ENCODE measurements at regions not wholly inside any gene's neighbourhood (a gene's known extent, or its start where the extent isn't known, plus 50 kb on each side); places are given as distances from the start of the nearest gene placed in this dataset.

GRCh38 chr6:169869301-169869700 lies 117.9 kb downstream of the ERMARD start:
- DNase-seq: no peak

- peak; percentile 50 to 62 for DNase-seq
Observed at GRCh38 chr6:169868458-169868857, 117.0 kb downstream of the ERMARD start.

GRCh38 chr6:169867751-169868191 lies 116.3 kb downstream of the ERMARD start:
- no peak for DNase-seq

- DNase-seq: no peak
Observed at GRCh38 chr6:169866668-169867521, 115.5 kb downstream of the ERMARD start.

DNA sequence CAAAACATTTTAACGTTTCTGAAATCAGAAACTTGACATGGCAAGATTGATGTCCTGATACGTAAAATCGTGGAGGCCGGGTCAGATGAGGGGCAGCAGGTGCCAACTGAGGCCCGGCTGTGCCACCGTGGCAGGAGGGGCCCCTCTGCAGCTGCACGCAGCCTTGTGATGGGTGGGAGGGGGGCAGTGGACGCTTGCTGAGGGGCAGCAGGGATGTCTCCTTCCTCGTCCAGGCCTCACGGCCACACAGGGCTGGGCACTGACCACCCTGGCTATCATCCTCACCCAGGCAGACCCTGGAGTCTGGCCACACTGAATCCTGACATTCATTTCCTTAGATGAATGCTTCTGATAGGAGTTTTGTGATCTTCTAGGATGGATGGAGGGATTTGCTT lies 114.7 kb downstream of the ERMARD start:
- no peak for DNase-seq

DNA sequence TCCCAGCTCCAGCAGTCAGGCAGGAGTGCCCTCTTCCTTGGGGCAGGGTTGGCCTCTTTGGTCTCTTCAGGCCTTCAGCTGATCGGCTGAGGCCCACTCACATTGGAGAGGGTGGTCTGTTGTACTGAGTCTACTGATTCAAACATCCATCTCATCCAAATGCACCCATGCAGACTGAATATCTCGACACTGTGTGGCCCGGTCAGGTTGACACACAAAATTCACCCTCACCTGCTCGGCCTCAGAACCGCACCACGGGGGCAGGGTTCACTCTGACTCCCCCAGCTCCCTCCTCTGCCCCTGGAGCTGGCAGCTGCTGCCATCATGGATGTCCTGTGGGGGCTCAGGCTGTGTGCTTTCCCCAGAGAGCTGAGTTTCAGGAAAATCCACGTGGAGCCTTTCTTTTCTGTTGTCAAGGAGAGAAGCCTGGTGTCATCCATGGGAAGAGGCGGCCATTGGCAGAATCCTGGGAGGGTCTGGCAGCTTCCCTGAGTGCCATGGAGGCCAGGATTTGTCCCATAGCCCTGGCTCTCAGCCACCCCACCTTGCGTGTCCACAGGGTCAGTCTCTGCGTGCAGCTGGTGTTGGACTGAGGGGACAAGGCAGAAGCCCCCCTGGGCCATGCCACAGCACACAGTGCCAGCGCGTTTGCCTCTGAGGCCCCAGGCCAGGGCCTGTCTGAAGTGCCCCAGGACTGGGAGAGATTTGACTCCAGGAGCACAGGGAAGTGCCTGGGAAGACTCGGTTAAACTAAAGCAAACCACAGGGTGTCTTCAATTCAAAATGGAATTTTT lies 114.1 kb downstream of the ERMARD start:
- DNase-seq: no peak

DNA sequence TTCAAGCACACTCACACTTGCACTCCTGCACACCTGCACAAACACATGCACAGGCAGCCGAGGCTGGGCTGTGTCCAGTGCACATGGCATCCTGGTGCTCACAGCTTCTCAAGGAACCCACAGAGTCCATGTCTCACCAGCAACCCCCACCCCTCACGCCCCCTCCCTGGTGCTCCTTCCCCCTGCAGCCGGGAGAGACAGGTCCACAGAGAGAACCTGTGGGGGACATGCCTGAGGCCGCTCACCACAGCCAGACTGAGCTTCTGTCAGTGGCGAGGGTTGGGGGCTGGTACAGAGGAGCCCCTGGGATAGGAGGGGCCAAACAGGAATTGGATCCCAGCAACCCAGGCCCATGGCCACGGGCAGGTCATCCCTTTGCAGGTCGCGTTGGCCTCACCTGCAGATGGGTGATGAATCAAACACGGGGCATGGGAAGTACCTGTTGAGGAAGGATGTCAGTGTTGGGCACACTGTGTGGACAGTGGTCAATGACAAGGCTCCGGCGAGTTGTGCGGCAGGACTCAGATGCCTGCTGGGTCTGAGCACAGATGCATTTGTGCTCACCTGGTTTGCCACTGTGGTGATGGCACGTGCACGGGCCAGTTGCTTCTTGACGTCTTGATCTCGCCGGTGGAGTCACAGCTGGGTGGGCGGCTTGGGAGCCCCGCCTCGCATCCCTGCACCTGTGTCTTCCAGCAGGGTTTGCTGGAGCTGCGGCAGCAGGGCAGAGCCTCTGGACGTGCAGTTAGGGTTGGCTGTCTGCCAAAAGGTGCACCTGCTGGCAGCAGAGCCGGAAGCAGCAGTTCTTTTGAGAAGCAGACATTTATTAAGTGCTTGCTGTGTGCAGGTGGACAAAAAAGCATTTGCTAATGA lies 113.0 kb downstream of the ERMARD start:
- DNase-seq: no peak

DNA sequence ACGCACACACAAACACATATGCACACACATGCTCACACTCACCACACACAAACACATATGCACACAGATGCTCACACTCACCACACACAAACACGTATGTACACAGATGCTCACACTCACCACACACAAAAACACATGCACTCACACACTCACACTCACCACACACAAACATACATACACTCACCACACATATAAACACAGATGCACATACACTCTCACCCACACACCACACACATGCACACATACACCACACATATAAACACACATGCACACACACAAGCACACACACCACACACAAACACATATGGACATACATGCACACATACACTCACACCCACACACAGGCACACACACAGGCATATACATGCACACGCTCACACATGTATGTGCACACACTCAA lies 112.3 kb downstream of the ERMARD start:
- no peak for DNase-seq

GRCh38 chr6:169862892-169863525 lies 111.6 kb downstream of the ERMARD start:
- DNase-seq: no peak

GRCh38 chr6:169862043-169862891 lies 110.8 kb downstream of the ERMARD start:
- no peak for DNase-seq

DNA sequence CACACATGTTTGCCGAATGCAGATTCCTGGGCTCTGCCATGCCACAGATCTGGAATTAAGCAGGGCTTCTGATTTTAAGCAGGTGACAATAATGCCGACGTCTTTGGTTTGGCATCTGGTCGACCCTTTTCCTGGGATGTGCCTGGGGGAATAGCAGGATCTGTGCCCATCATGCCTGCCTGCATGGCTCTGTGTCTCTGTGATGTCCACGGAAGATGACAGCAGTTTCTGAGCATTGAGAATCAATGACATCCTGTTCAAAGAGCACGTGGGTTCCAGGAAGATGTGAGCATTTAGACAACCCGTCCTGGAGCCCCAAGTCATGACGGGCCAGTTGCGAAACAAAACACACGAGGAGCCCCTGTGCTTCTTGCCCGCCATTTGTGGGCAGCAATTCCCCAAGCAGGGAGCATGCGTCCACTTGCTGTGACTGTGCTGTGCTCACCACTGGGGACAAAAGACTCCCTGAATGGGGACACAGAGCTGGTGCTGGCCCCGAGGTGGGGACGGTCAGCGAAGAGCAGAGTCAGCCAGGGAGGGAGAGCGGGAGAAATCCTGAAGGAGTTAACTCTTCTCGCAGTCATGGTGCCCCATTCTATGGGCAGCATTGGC lies 110.1 kb downstream of the ERMARD start:
- peak in 1 of 2 experiments; percentile 10 for DNase-seq

GRCh38 chr6:169859978-169860703 lies 108.7 kb downstream of the ERMARD start:
- DNase-seq: peak in 1 of 2 experiments; percentile 14

DNA sequence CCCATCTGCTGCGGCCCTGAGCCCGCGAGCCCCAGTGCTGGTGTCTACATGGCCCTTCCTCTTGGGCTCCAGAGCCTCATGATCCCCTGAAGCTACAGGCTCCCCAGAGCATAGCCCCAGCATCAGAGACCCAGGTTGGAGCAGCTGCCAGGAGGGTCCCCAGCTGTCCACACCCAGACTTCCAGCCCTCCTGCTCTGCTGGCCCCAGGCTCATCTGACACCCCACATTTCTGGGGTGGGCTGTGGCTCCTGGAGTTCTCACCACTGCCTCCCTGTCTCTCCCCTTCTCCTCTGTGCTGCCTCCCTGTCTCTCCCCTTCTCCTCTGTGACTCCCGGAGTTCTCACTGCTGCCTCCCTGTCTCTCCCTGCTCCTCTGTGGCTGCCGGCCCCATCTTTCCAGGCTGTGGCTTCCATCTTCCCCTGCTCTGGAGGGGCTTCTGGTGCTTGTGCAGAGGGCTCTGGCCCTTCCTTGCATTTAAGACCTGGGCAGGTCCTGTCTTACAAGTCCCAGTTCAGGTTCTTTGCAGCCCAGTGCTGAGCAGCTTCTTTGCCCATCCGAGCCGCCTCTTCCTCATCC lies 108.1 kb downstream of the ERMARD start:
- peak in 1 of 2 experiments; percentile 7 for DNase-seq

- peak in 1 of 2 experiments; percentile 11 for DNase-seq
Observed at GRCh38 chr6:169858935-169859351, 107.5 kb downstream of the ERMARD start.

DNA sequence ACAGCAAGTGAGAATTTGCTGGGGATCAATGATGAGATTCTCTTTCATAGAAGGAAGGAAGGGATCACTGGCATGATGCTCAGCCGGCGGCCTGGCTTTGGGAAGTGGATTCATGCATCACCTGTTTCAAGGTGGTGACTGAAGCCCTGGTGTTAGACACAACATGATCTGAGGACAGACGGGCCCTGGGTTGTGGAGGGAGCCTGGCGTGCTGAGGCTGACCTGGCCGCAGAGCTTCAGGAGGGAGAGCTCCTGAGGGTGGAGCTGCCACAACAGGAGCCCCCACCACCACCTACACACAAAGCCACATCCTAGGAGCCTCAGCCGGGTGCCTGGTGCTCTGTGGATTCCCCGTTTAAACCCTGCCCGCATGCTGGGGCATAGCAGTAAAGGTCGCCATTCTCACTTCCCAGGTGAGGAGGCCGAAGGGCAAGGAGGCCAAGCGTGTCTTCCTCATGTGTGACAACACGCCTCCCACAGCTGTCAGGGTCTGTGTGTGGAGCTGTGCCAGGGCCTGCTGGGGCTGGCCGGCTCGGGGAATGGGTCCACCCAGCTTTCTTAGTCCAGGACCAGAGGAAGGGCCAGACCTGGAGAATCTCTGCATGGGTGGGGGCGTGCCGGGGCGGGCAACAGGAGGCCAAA lies 107.0 kb downstream of the ERMARD start:
- DNase-seq: peak in 1 of 2 experiments; percentile 10

GRCh38 chr6:169857343-169858292 lies 106.2 kb downstream of the ERMARD start:
- peak in 1 of 2 experiments; percentile 9 for DNase-seq

- peak in 1 of 2 experiments; percentile 2 for DNase-seq
Observed at GRCh38 chr6:169856442-169857342, 105.3 kb downstream of the ERMARD start.

Measured in activated T-cell treated with anti-CD3 and anti-CD28 coated beads, Interleukin-2, amount 50 U/mL, for 48 hours (primary cell).